T47D (cell line): ENCODE measurements at regions not wholly inside any gene's neighbourhood (a gene's known extent, or its start where the extent isn't known, plus 50 kb on each side); places are given as distances from the start of the nearest gene placed in this dataset.

Experiments
- DNase-seq, 2 experiments: peaks; one replicate each; pipeline versions ENCODE4 v3.0.0 to v3.0.0-alpha.2; 2011 to 2012; ENCODE audit warnings: low read depth in 1 of 2, low spot score in 1 of 2
- JUND ChIP-seq: IDR thresholded peaks from 2 replicates; pipeline ENCODE4 v1.6.1; 2012; ENCODE audit warnings: low read depth
- in situ Hi-C: cut with HindIII; loops from 2 replicates; pipeline ENCODE4 v1.10.0; 2016; ENCODE audit warnings: low sequenced_read_pairs, low pct_unique_long_range_greater_than_20kb

DNA sequence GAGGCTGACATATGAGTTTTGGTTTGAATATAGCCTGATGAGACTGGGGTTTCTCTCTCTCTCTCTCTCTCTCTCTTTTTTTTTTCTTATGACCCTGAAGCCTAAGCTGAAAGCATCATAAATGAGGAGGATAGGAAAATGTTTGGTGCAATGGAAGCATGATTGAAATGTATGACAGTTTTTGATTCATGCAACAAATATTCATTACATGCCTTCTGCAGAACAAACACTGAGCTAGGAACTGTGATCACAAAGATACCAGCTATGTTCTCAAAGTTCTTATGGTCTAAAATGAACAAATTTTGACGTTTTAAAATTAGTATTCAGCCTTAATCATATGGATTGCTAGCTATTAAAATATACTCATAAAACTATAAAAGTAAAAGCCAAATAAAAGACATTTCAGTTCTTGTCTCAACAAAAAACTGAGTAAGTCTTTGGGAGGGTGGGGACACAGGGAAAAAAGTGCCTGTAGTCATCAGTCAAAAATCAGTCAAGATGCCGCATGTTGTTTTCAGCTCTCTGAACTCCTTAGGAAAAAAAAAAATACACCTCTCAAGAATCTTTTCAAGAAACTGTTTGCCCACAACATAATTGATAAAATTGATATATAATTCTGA is 57.2 kb downstream of the NKX6-1 start:
- in situ Hi-C loops: no loop called here
- DNase-seq: no peak
- no peak for TF ChIP-seq JUND

DNA sequence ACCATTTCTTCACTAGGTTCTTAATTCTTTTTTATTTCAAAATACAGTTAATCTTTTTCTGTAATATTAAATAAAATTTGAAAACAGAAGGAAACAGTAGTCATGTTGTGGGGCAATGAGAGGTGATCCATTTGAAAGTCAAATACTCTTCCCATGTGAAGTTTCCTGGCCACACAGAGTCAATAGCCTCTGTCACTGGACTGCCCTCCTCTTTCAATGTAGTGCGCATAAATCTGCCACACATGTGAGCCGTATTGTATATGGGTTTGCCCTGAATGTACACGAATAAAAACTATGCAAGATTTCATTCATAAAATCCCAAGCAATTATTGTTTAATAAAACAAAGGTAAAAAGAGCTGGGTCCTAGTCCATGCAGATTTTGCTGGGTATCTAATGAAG is 59.1 kb downstream of the NKX6-1 start:
- TF ChIP-seq JUND: no peak
- no peak for DNase-seq
- in situ Hi-C loops: no loop called here

DNA sequence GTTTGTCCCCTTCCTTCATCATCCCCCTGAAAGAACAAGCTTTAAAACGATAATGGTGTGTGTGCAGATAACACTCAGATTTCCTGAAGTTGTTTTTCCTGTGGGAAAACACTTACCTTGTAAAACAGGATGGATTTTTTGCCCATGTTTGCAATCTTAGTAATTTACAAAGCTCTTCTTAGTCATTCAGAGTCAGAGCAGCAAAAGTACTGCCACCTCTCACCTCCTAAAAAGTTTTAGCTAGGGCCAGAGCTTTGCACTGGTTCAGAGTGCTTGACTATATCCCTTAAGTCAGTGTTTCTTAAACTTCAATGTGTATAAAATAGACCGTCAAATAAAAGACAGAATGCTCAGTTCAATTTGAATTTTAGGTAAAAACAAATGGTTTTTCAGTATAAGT is 62.3 kb downstream of the NKX6-1 start:
- no peak for TF ChIP-seq JUND
- no peak for DNase-seq
- in situ Hi-C loops: no loop called here

- TF ChIP-seq JUND: no peak
- in situ Hi-C loops: no loop called here
- DNase-seq: no peak
Measured at GRCh38 chr4:84434344-84434743, 64.7 kb downstream of the NKX6-1 start.

DNA sequence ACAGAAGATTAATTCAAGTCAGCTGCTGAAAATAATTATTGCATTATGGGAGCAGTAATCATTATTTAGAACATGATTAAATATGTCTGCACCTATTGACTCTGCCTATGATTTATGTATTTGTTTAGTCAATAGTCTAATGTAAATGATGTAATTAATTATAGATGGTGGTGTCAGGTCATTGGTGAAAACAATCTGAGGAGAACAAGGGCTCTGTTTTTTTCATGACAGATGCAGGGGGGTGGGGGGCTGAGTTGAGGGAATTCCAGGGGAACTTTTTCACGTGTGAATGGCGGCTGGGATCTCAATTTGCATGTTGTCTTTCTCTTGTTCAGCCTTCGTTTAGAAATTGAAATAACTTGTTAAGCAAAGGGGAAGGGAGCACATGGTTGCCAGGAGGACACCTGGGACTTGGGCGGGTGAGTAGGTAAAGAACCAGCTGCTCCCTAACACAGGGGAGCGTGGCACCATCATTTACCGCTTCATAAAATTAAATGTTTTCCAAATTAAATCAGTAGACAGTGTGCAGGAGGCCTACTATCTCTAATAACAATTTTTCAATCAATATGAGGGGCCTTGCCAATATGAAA is 65.4 kb downstream of the NKX6-1 start:
- TF ChIP-seq JUND: no peak
- no peak for DNase-seq
- in situ Hi-C loops: no loop called here

DNA sequence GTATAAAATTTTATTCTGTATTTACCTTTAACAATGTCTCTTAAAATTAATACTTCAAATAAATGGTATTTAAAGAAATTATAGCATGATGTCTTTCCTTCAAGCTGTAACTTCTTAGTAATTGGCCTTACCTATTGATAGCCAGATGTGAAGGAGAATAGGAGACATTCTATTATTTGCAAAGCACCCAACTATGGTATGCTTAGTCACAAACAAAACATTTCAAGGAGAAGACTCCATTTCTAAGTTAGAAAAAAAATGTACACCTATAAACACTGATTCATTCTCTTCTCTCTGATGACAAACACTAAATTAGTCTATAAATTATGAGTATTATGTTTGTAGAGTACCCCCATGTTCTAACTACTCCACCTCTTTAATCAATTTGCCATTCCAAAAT is 66.4 kb downstream of the NKX6-1 start:
- in situ Hi-C loops: no loop called here
- DNase-seq: no peak
- TF ChIP-seq JUND: no peak

DNA sequence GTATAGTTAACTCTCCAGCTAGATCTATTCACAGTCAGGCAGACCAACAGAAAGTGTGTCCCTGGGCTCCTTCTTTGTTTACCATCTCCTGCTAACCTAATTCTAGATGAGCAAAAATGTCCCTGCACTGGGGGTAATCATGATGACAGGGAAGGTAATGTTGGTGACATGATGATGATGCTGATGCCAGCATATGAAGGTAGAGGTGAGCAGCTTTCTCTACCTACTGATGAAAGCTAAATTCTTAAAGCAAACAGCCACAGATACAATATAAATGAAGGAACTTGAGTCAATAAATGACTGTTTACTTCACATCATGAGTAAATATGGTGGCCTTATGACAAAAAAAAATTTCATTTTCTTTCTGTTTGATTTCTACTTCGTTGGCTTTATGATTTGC is 78.5 kb downstream of the NKX6-1 start:
- no peak for DNase-seq
- in situ Hi-C loops: no loop called here
- no peak for TF ChIP-seq JUND

DNA sequence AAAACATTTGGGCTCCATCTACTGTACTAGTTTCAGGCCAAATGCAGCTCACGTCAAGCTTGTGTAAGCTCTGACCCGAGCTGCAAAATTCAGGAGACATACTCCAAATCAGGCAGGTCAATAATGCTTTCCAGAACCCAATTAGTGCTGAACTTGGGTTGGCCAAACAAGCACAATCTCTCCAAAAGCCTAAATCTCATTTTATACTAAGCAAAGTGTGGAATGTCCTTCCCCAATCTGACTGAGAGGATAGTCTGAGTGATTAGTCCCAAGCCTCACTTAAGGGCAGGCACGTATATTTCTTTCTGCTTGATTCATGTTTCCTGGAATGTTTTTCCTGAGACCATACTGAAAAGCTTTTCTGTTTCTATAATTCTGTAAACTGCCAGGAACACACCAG is 79.9 kb downstream of the NKX6-1 start:
- in situ Hi-C loops: no loop called here
- DNase-seq: no peak
- TF ChIP-seq JUND: no peak

GRCh38 chr4:84417997-84418709 is 80.9 kb downstream of the NKX6-1 start:
- DNase-seq: no peak
- in situ Hi-C loops: no loop called here
- no peak for TF ChIP-seq JUND

DNA sequence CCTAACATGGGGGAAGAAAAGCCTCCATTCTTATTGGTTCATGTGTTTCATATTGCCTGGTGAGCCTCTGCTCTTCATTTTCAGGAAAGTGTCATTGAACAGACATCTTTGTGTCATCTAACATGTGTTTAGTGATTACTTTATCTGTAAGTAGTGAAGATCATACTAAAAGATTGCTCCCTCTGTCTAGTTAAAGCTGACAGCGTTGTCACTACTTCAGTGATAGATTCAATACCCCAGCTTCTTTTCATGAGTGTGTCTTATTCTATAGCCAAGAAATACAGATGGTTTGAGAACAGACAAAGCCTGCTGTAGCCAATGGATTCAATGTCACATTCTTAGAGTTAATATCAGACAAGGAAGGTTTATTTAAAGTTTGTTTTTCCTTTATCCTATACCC is 85.1 kb downstream of the NKX6-1 start:
- in situ Hi-C loops: no loop called here
- DNase-seq: no peak
- no peak for TF ChIP-seq JUND

DNA sequence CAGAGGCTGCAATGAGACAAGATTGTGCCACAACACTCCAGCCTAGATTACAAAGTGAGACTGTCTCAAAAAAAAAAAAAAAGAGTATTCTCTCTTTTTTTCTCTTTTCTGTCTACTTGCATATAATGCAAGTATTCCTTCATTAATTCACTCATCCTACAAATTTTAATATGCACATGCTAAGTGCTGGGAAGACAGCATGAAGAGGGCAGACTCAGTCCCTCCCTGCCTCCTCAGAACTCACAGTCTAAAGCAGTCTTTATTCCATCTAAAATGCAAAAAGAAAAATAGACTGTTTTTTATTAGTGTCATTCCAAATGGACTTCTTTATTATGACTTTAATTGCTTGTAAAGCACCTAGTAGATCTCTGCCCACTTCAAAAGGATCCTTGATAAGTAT is 85.6 kb downstream of the NKX6-1 start:
- no peak for TF ChIP-seq JUND
- in situ Hi-C loops: no loop called here

GRCh38 chr4:84412062-84412461 is 87.0 kb downstream of the NKX6-1 start:
- in situ Hi-C loops: no loop called here
- TF ChIP-seq JUND: no peak

More for the DNA sequence above, 85.6 kb downstream of the NKX6-1 start:
- DNase-seq: no peak

DNA sequence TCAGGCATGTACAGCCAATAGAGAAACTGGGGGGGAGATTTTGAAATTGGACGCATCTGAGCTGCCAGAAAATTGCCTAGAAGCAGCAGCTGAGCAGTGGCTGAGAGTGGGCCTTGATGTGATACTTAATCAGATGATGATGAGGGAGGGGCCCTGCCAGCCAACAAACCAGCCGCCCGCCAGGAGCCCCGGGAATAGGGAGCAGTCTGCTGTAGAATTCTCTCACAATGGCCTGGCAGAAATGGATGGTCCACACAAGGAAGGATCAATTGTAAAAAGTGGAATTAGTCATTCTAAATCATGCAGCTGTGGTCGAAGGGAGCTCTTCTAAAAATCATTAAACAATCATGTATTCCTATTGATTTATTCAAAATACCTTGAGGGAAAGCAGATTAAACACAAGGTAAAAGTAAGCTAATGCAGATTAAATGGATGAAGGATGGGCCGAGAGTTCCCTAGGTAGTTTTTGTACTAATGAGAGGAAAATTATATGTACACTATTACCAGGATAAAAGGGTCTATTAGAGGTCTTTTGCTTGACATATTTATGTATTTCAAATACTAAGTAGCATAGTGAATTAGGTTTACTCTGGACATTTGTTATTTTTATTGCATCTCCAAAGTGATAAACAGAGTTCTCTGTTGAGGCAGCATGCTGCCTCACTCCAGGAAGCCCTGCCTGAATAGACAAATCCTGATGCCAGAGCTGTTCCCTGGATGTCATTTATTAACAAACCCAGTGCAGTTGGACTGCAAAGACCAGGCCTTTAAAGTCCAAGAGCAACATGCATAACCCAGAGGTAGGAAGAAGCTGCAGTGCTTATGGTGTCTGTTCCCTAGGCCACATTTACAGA is 91.3 kb downstream of the NKX6-1 start:
- in situ Hi-C loops: no loop called here
- DNase-seq: no peak

More at GRCh38 chr4:84412062-84412461, 87.0 kb downstream of the NKX6-1 start:
- no peak for DNase-seq

More for the DNA sequence above, 91.3 kb downstream of the NKX6-1 start:
- no peak for TF ChIP-seq JUND
